ENCODE measurements at regions not wholly inside any gene's neighbourhood (a gene's known extent, or its start where the extent isn't known, plus 50 kb on each side); places are given as distances from the start of the nearest gene placed in this dataset.

DNA sequence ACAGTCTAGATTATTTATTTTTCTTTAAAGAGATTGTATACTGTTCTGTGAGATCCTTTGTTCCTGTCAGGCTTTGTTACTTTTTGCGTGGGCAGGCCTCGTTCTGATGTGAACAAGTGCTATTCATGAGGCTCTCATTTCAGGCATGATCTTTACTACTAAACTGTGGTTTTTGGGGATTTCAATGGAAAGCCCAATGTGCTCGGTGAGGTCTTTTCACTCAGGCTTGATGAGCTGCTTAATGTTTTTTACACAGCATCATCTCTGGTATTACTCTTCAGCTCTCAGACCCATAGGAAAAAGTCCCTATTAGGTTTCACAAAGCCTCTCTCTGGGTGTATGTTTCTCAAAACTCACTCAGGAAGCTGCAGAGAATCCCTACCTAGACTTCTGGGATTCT, 419.4 kb downstream of the GPATCH2 start:
- no peak for DNase-seq (ENCODE audit: low read depth)

DNA sequence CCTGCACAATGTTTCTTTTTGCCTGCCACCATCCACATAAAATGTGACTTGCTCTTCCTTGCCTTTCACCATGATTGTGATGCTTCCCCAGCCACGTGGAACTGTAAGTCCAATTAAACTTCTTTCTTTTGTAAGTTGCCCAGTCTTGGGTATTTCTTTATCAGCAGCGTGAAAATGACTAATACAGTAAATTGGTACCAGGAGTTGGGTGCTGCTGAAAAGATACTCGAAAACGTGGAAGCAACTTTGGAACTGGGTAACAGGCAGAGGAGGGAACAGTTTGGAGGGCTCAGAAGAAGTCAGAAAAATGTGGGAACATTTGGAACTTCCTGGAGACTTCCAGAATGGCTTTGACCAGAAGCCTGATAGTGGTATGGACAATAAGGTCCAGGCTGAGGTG, 425.3 kb downstream of the GPATCH2 start:
- DNase-seq (ENCODE audit: low read depth): no peak

DNA sequence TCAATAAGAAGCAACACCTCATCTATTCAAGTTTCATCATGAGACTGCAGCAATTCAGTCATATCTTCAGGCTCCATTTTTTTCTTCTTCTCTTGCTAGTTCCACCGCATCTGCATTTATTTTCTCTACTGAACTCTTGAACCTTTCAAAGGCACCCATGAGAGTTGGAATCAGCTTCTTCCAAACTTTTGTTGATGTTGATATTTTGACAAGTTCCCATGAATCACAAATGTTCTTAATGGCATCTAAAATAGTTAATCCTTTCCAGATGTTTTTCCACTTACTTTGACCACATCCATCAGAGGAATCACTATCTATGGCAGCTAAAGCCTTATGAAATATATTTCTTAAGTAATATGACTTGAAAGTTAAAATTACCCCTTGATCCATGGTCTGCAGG, 434.3 kb downstream of the GPATCH2 start:
- peak; percentile 13 for DNase-seq (ENCODE audit: low read depth)

DNA sequence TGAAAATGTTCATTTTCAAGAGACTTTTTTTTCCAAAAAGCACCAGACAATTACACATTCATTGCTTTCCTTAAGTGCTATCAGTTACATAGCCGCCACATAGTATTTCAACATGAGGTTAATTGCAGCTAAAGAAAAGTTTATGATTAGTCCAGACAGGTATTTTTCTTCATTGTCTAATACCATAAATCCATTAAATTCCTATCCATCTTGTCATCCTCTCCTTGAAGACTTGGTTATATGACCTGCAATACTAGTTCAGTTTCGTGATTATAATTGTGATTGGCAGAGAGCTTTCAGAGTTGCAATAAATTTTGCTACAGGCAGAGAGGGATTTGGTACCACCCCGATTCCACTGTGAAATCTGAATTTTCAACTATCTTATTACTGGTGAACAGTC, 437.7 kb downstream of the GPATCH2 start:
- DNase-seq (ENCODE audit: low read depth): no peak

DNA sequence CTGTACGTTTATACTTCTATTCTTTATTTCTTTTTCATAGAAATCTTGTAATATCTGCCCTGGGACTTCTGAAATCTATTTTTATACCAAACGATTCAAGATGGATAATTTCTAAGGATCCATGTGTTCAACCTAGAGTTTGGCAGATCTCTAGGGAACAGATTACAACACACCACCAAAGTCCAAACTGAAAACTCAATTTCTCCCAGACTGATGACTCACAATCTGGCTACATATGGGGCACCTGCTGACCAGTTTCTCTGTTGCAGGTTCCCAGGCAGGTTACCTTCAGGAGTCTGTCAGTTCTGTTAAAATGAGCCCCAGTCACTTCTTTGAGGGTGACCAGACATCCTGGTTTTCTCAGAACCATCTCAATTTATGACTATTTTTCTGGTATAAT, 439.4 kb downstream of the GPATCH2 start:
- DNase-seq (ENCODE audit: low read depth): peak; percentile 11

DNA sequence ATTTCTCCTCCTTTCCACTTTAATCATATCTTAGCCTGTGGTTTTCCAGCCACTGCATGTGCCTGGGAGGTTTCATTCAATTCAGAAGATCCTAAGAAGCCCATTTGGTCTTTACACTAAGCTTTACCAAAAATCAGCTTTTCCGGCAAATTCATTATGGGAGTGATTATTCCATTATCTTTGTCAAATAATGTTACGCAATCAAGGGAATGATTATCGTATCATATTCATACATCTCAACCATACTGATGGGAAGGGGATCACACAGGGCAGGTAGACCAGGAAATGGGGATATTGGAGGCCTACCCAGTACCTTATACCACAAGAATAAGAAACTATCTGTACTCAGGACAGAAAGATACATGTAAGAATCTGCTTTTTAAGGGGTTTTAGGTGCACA, 440.5 kb downstream of the GPATCH2 start:
- no peak for DNase-seq (ENCODE audit: low read depth)

DNA sequence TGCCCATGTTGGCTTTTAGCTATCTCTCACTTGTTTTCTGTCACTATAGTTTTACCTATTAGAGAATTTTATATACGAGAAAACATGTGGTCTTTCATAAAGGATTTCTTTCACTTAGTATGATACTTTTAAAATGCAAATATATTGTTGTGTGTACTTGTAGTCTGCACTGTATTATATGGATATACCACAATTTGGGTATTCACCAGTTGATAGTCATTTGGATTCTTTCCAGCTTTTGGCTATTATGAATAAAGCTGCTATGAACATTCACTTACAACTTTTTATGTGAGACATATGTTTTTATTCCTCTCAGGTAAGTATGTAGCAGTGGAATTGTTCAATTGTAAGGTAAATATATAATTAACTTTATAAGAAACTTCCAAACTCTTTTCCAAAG, 441.5 kb downstream of the GPATCH2 start:
- no peak for DNase-seq (ENCODE audit: low read depth)

DNA sequence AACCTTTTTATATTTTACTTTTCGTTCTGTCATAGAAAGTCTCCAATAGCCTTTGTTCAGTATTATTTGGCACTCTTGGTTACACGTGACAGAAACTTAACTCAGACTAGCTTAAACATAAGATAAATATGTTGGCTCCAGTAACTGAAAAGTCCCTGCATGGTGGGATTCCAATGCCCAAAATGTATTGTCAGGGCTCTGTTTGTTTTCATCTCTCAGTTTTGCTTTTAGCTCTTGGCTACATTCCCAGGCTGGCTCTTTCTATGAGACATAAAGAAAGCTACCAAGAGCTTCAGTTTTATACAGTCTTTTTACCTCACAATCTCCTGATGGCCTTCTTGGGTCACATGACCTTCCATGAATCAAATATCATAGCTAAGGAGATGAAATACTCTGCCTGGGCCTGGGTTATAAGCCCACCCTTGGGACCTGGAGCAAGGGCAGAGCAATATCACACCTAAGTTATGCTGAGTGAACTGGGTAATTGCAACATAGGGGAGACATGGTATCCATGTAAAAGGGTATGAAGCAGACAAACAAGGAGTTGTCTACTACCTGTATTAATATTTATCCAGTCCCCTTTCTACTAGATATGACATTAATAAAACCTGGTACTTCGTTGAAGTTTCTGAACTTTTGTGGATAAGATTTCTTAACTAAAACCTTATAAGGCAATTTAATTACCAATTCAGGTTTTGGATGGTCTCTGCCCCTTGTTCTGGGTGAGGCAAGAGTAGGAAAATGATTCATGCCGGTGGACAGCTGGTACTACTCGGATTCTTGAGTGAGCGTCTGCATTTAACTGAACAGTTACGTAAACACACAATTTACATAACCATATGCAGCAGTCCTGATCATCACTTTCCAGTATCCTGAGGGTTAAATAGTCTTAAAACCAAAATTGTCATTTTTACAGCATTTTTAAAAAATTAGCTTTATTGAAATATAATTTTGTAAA, 442.3 kb downstream of the GPATCH2 start:
- DNase-seq (ENCODE audit: low read depth): peak; percentile 31

DNA sequence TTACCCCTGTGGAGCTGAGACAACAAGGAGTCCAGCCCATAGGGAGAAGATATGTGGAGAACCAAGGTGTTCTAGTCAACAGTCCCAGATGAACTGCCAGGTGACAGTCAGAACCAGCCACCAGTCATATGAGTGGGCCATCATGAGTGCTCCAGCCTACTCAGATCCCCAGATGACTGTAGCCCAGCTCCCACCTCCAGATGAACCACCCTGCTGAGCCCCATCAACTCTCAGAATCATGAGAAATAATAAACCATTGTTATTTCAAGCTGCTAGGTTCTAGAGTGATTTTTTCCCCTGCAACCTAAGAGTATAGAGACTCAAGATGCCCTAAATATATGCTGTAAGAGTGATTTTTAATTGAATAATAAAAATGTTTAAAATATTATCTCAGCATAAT, 444.2 kb downstream of the GPATCH2 start:
- no peak for DNase-seq (ENCODE audit: low read depth)

DNA sequence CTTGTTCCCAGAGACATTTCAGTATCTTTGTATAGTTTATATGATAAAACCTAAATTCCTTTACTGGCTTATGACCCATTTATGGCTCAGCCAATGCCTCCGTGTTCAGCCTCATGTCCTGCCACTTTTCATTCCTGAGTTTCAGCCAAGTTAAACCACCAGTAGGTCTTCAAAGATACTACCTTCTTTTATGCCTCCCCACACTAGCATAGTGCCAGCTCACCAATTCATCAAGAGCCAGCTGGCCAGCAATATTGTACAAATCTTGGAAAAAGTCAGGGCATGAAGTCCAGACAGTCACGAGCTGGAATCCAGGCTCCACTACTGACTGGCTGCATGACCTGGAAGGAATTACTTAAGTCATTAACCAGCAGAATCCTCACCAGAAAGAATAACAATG, 446.0 kb downstream of the GPATCH2 start:
- no peak for DNase-seq (ENCODE audit: low read depth)

DNA sequence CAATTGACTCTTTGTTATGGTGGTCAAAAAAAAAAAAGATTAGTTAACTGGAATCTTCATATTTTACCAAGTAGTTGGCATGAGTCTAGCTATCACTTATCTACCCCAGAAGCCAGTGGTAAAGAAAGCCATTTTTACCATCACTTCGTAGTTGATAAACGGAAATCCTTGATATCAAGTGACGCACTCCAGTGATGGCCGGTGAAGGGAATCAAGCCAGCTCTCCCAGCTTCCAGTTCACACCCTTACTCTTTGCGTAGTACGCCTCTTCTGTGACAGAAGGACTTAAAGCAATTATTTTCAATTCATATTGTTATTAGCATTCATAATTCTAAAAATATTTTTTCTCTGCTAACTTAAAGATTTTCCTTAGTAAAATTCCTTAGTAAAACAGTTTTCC, 447.9 kb downstream of the GPATCH2 start:
- DNase-seq (ENCODE audit: low read depth): no peak

DNA sequence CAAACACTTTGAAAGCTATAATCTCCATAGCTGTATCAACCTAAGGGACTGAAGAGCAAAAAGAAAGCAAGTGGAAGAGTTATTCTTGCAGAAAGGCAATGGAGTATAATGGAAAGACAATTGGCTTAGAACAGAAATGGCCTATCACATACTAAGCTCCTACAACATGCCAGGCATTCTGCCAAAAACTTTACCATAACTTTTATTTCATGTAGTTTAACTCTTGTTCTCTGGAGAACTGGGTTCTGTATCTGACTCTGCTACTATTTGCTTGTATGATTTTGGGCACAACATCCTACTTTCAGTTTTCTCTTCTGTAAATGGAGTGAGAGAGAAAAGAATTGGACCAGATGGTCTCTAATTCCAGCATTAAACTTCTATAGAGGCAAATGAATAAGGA, 449.1 kb downstream of the GPATCH2 start:
- DNase-seq (ENCODE audit: low read depth): no peak

DNA sequence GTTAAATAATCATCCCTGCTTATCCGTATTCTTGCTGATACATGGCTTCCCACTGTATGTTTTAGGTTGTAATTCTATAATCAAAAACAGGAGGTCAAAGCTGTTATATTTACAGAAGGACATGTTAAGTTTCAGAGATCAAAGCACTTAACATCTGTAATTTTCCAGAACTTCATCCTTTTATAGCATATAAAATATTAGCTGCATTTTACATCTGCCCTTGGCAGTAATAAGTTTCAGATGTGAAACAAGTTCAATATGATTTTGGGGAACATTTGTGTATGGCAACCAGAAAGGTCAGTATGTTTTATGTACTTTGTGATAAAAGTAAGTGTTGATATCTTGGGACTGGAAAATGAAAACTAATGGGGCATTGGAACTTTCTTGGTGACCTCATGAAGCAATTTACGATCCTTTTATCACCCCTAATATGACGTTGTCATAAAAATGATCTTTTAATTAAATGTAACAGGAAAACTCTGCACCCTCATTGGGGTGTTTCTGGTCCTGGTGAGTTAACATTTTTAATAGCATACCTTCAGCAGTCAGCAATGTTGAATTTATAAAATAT, 449.6 kb downstream of the GPATCH2 start:
- DNase-seq (ENCODE audit: low read depth): no peak

DNA sequence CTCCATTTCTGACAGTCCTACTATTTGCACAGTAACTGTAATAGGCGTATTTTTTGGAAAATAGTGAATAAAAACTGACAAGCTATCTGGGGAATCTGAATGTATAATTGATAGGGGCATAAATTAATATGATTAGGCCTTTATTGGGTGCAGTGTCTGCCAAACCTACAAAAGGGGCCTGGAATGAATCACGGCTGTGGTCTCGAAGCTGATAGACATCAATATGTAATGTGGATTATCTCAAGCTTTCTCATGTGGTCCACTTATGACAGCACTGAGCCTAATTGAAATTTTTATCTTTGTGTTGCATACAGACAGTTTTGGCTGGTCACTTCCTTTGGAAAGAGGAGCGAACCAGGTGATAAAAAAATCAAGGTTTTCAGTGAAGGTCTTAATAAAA, 450.4 kb downstream of the GPATCH2 start:
- DNase-seq (ENCODE audit: low read depth): no peak

DNA sequence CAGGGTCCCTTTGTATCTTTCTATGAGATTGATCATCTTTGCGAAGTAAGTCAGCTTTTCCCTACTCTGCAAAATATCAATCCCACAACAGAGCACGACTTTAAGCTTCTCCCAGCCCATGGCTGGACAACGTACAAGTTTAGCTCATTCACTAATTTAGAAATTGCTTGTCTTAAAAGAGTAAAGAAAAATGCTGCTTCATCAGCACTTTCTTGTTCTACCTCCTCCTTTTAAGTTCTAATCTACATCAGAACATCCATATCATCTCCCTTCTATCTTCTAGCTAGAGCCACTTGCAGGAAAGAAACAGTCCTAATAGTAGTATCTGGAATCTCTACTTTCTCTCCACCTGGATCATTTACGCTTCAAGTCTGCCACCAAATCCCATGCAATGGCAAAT, 441.2 kb upstream of the ESRRG start:
- no peak for DNase-seq (ENCODE audit: low read depth)

DNA sequence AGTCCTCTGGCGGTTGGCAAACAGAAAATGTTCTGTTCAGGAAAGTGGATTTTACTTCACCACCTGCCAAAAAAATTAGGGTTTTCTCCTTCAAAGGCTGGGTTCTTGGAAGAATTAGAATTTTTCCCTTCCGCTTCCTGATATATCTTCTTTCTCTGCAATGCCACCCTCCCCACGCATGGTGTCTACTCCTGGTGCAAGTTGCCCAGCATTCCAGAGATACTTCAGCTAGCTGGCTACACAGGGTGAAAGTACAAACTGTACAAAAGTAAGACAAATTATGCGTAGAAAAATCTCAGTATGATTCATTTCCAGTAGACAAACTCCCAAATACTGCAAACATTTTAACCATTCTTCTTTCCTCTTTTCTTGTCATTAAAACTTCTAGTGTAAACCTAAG, 430.1 kb upstream of the ESRRG start:
- peak; percentile 34 for DNase-seq (ENCODE audit: low read depth)

DNA sequence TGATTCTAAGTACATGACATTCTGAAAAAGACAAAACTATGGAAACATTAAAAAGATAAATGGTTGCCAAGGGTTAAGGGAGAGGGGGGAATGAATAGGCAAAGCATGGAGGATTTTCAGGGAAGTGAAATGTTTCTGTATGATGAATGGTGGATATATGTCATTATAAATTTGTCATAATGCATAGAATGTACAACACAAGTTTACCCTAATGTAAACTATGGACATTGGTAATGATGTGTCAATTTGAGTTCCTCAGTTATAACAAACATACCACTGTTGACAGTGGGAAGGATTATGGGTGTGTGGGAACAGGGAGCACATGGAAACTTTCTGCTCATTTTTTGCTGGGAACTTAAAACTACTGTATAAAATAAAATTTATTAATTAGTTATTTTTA, 427.1 kb upstream of the ESRRG start:
- DNase-seq (ENCODE audit: low read depth): no peak

DNA sequence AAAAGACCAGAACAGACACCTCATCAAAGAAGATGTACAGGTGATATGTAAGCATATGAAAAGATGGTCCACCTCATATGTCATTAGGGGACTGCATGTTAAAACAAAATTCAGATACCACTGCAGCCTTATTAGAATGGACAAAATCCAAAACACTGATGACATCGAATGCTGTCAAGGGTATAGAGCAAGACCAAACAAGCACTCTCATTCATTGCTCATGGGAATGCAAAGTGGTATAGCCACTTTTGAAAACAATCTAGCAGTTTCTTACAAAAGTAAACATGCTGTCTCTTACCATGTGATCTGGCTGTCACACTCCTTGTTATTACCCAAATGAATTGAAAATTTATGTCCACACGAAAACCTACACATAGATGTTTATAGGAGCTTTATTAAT, 426.6 kb upstream of the ESRRG start:
- no peak for DNase-seq (ENCODE audit: low read depth)

DNA sequence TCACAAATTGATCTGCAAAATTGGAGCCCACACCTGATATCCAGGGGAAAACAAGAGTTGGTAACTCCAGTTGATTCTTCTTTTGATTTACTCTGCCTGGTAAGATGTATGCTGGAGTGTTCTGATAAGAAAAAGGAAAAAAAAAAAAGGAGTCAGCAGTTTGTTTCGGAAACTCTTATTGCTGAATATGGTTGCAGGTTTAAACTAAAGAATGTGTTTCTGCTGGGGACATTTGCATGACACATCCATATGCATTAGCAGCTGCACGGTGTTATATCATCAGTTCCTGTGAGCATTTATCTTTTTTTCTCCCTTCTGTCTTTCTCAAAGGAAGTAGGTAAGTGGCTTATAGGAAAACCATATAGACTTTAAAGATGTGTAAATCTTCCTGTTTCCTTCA, 418.5 kb upstream of the ESRRG start:
- DNase-seq (ENCODE audit: low read depth): no peak

DNA sequence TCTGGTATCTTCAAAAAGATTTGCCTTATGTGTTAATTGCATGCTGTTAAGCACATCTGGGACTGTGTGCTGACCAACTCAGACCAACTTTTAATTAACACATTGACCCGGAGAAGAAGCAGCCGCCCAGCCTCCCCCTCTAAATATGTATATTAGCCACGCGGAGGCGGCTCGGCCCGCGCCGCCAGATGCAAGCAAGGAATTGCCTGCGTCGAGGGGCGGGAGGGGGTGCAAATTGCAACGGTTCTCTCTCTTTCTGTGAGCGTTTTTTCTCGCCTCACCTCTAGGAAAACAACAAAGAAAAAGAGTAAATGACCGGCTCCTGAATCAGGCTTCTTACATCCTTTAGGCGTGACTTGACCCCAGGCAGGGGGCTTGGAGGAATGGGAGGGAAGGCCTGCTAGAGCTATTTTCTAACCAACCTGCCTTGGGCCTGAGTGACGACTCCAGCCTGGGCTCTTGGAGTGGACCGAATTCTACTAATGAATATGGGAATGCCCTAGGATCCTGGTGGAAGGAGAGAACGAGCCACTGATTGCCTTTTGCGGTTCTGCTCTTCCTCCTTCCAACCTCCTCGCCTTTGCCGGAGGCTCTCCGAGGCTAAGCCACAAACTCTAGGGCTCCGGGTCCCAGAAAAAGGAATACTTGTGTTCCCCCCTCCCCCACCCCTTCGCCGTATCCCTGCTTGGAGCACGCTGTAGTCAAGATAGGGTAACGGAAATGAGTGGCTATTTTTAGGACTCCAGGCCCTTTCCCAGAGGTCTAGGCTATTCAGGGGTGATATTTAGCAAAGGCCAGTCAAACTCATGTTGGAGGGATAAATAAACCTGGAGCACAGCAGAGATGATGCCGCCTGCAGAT, 417.0 kb upstream of the ESRRG start:
- DNase-seq (ENCODE audit: low read depth): no peak

DNA sequence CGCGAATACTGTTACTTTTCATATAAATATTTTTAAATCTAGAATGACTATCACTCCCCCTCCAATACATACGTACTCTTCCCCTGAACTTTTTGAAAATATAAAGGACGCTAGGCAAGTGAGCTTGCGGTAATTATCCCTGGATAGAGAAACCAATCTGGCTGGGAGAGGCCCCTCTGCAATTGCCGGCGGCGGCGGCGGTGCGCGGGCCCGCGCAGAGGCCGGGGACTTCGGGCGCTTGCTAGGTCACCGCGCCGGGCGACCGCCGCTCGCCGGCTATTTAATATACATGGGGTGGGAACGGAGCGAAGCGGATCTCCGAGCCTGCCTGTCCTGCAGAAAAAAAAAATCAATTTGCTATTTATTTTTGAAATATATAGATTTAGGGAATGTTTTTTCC, 416.3 kb upstream of the ESRRG start:
- DNase-seq (ENCODE audit: low read depth): no peak

DNA sequence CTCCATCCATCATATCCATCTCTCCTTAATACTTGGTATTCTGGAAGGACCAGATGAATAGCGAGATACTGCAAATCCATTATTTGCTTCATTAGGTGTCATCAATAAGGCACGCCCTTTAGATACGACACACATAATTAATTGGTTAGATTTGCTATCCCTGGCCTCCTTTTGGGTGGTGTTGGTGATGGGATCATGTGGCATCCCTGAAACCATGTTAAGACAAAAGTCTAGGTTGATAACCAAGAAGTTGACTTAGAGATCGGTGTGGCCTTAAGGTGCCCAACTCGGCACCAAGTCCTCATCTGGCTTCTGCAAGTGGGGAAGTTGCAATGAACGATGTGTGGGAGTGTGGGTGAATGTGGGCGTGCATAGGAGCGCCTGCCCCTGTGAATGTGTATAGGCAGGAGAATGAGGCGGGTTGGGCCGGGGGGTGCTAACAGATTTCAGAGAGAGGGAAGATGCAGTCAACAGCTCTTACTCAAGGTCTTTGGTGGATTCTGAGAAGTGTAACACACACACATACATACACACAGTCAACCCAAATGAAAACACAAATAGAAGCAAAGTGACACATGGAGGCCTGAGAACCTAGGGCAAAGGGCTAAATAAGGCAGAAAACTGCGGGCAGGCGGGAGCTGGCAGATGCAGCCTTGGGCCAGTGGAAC, 415.7 kb upstream of the ESRRG start:
- no peak for DNase-seq (ENCODE audit: low read depth)

All from LHCN-M2 (cell line).